Lung (tissue), 11 donors: ENCODE measurements at regions not wholly inside any gene's neighbourhood (a gene's known extent, or its start where the extent isn't known, plus 50 kb on each side); places are given as distances from the start of the nearest gene placed in this dataset.

Experiments
- ATAC-seq: fragments of 200-7000 bp; cut with Tn5 transposase; one replicate; pipeline ENCODE4 v1.9.1; 2020; ENCODE audit warnings: moderate number of reproducible peaks; ENCODE audit not compliant: insufficient read depth, low FRiP score
- DNase-seq, 3 donors: peaks; one replicate each; pipeline ENCODE4 v3.0.0-alpha.2; 2013 to 2017
- H3K27ac ChIP-seq, 2 donors: one replicate each; pipeline ENCODE4 v1.5.1; 2013; ENCODE audit warnings: mild to moderate bottlenecking in 2 of 2, moderate library complexity in 2 of 2, control low read depth in 1 of 2, inconsistent platforms in 1 of 2, low read depth in 1 of 2, low read length in 1 of 2
- H3K27me3 ChIP-seq, 3 donors: one replicate each; pipeline ENCODE4 v1.5.1; 2013; ENCODE audit warnings: low read length in 2 of 3; ENCODE audit not compliant: control insufficient read depth in 3 of 3, insufficient read depth in 3 of 3
- H3K36me3 ChIP-seq, 4 donors: one replicate each; pipeline ENCODE4 v1.5.1; 2013; ENCODE audit warnings: low read length in 4 of 4, mild to moderate bottlenecking in 1 of 4, moderate library complexity in 1 of 4; ENCODE audit not compliant: control insufficient read depth in 4 of 4, insufficient read depth in 4 of 4
- H3K4me1 ChIP-seq, 5 donors: one replicate each; pipeline ENCODE4 v1.5.1; 2013; ENCODE audit warnings: low read length in 5 of 5, mild to moderate bottlenecking in 2 of 5, moderate library complexity in 1 of 5; ENCODE audit not compliant: control insufficient read depth in 5 of 5, insufficient read depth in 5 of 5
- H3K4me3 ChIP-seq: one replicate; pipeline ENCODE4 v1.5.1; 2013; ENCODE audit warnings: mild to moderate bottlenecking, control low read depth, moderate library complexity
- H3K9ac ChIP-seq, 2 donors: one replicate each; pipeline ENCODE4 v1.5.1; 2013; ENCODE audit warnings: low read length in 2 of 2, control low read depth in 1 of 2; ENCODE audit not compliant: insufficient read depth in 1 of 2
- H3K9me3 ChIP-seq, 4 donors: one replicate each; pipeline ENCODE4 v1.5.1; 2013; ENCODE audit warnings: low read length in 3 of 4, mild to moderate bottlenecking in 1 of 4, moderate library complexity in 1 of 4; ENCODE audit not compliant: control insufficient read depth in 4 of 4, insufficient read depth in 3 of 4
- WGBS, 2 donors: extraction: QIAGEN DNeasy Blood & Tissue Kit; methylation state at CpG; one replicate each; pipeline ENCODE4 v1.1.7; 2013; 5-methylcytosine and 5-hydroxymethylcytosine counted together
- TF ChIP-seq, protein P1 (sequence below): IDR thresholded peaks from 2 replicates; pipeline ENCODE4 v1.5.1; 2012; ENCODE audit warnings: mild to moderate bottlenecking; ENCODE audit errors: control extremely low read depth, extremely low read depth
- donor health status: control.
- donor health status: control.
- donor health status: Bipolar disorder and iron deficiency.
- donor health status: healthy.
- donor health status: DM: yes; HTN: yes; CAD: no.

DNA sequence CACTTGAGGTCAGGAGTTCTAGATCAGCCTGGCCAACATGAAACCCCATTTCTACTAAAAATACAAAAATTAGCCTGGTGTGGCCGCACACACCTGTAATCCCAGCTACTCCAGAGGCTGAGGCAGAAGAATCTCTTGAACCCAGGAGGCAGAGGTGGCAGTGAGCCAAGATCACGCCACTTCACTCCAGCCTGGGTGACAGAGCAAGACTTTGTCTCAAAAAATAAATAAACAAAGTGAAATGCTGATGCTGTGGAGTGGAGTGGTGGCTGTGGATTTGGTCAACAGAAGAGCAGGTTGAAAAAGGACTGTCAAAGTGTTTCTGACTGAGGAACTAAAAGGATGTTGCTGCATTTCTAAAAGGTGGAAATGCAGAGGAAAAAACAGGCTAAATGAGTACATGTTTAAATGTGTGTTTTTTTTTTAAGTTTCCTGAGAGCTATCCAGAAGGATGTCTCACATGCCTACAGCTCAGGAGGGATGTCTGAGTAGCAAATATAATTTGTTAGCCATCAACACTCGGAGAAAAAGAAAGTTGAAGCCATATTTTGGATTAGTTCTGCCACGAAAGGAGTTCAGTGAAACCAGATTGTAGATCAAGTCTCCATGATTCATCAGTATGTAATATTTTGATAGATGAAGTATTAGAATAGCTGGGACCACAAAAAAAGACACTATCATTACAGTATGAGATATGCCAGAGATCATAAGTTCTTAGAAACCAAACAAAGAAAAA, 621.1 kb upstream of the ADGRB3 start:
- Histone ChIP-seq H3K27ac (no peak overlapping the region), H3K36me3 (no peaks in the 10 kb centered on the region), H3K9ac (no peak overlapping the region), H3K4me3 (no peak overlapping the region), H3K9me3 (no peaks in the 10 kb centered on the region), H3K27me3 (no peaks in the 10 kb centered on the region), H3K4me1 (no peaks in the 10 kb centered on the region)
- DNase-seq (no peak), ATAC-seq (no peak)
- 72 to 73% methylated on average over 4 of the region's 4 CpGs for WGBS, 2 donors
- TF ChIP-seq, protein P1, sequence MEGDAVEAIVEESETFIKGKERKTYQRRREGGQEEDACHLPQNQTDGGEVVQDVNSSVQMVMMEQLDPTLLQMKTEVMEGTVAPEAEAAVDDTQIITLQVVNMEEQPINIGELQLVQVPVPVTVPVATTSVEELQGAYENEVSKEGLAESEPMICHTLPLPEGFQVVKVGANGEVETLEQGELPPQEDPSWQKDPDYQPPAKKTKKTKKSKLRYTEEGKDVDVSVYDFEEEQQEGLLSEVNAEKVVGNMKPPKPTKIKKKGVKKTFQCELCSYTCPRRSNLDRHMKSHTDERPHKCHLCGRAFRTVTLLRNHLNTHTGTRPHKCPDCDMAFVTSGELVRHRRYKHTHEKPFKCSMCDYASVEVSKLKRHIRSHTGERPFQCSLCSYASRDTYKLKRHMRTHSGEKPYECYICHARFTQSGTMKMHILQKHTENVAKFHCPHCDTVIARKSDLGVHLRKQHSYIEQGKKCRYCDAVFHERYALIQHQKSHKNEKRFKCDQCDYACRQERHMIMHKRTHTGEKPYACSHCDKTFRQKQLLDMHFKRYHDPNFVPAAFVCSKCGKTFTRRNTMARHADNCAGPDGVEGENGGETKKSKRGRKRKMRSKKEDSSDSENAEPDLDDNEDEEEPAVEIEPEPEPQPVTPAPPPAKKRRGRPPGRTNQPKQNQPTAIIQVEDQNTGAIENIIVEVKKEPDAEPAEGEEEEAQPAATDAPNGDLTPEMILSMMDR, result no peak

DNA sequence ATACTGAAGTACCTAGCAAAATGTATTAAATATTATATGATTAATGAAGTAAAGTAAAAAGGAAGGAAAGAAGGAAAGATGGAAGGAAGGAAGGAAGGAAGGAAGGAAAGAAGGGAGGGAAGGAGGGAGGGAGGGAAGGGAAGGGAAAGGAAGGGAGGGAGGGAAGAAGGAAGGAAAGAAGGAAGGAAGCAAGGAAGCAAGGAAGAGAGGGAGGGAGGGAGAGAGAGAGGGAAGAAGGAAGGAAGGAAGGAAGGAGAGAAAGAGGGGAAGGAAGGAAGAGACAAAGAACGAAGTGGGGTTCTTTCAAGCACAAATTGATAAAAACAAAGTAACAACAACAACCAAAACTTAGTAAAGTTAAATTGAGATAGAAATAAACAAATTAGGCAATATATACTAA, 622.3 kb upstream of the ADGRB3 start:
- no peak for DNase-seq
- Histone ChIP-seq H3K36me3 (no peaks in the 10 kb centered on the region), H3K27ac (no peak overlapping the region), H3K9ac (no peak overlapping the region), H3K9me3 (no peaks in the 10 kb centered on the region), H3K27me3 (no peaks in the 10 kb centered on the region), H3K4me1 (no peaks in the 10 kb centered on the region), H3K4me3 (no peak overlapping the region)
- ATAC-seq, result no peak
- TF ChIP-seq, protein P1, result no peak
- 57 to 76% methylated on average over 1 of the region's 1 CpG for WGBS, 2 donors

DNA sequence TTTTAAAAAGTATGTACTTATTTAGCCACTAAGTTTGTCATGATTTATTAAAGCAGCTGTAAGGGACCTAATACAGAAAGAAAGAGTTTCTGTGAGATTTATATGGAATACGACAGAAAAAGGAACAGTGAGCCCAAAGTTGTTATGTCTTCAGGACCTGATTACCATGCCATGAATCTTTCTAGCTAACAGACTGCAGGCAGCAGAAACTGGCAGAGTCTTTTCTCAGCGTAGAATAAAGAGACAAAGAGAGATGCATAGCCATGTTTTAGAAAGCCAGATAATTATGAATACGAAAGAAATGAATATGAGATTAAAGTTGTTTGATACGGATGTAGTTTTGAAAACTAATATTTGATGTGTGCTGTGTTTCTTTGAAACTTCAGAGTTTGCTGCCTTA, 624.1 kb upstream of the ADGRB3 start:
- Histone ChIP-seq H3K4me1 (no peaks in the 10 kb centered on the region), H3K36me3 (no peaks in the 10 kb centered on the region), H3K27ac (no peak overlapping the region), H3K9me3 (no peaks in the 10 kb centered on the region), H3K9ac (no peak overlapping the region), H3K4me3 (no peak overlapping the region), H3K27me3 (no peaks in the 10 kb centered on the region)
- WGBS, 2 donors, result 83 to 88% methylated on average over 4 of the region's 4 CpGs
- TF ChIP-seq, protein P1, result no peak
- ATAC-seq, result no peak
- DNase-seq, result no peak

DNA sequence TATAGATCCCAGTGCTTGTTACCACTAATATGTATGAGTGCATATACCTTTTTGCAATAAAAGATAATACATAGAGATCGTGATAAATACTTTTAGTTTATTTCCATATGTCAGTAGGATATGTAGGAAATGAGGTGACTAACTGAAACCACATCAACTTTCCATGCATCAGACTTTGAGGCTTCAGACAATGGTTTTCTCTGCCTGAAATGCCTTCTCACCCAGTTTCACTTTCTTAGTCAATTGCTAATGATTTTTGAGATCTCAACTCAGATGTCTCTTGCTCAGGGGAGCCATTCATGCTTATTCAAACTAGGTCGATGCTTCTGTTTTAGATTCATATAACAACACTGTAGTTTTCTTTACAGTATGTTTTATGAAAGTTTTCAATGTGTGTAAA, 626.6 kb upstream of the ADGRB3 start:
- WGBS, 2 donors, result 63 to 78% methylated on average over 2 of the region's 2 CpGs

More for the DNA sequence above, 626.6 kb upstream of the ADGRB3 start:
- DNase-seq, result no peak
- H3K9me3 ChIP-seq, result no peaks in the 10 kb centered on the region
- H3K4me3 ChIP-seq, result no peak overlapping the region
- H3K9ac ChIP-seq, result no peak overlapping the region
- H3K27ac ChIP-seq, result no peak overlapping the region
- H3K36me3 ChIP-seq, result no peaks in the 10 kb centered on the region
- TF ChIP-seq, protein P1, result no peak
- no peak for ATAC-seq
- H3K4me1 ChIP-seq, result no peaks in the 10 kb centered on the region
- no peaks in the 10 kb centered on the region for H3K27me3 ChIP-seq
